ENCODE measurements at regions not wholly inside any gene's neighbourhood (a gene's known extent, or its start where the extent isn't known, plus 50 kb on each side); places are given as distances from the start of the nearest gene placed in this dataset.

DNA sequence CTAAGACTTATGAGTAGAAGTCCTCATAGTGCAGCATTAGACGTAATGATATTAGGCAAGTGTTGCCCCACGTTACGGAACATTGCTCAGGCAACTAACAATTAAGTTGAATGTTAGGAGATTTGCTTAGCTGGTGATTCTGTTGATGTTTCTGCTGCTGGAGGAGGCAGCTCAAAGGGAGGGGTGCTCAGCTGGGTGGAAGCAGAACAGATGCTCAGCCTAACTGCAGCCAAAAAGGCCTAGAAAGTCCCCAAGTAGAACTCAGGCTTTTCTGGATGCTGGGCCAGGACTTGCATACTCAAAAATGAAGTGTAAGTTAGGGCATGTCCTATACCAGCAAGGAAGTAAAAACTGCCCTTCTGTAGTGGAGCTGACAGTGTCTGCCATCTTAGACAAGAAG, 201.4 kb downstream of the ADRA2A start (continued):
- TF ChIP-seq, protein P1, sequence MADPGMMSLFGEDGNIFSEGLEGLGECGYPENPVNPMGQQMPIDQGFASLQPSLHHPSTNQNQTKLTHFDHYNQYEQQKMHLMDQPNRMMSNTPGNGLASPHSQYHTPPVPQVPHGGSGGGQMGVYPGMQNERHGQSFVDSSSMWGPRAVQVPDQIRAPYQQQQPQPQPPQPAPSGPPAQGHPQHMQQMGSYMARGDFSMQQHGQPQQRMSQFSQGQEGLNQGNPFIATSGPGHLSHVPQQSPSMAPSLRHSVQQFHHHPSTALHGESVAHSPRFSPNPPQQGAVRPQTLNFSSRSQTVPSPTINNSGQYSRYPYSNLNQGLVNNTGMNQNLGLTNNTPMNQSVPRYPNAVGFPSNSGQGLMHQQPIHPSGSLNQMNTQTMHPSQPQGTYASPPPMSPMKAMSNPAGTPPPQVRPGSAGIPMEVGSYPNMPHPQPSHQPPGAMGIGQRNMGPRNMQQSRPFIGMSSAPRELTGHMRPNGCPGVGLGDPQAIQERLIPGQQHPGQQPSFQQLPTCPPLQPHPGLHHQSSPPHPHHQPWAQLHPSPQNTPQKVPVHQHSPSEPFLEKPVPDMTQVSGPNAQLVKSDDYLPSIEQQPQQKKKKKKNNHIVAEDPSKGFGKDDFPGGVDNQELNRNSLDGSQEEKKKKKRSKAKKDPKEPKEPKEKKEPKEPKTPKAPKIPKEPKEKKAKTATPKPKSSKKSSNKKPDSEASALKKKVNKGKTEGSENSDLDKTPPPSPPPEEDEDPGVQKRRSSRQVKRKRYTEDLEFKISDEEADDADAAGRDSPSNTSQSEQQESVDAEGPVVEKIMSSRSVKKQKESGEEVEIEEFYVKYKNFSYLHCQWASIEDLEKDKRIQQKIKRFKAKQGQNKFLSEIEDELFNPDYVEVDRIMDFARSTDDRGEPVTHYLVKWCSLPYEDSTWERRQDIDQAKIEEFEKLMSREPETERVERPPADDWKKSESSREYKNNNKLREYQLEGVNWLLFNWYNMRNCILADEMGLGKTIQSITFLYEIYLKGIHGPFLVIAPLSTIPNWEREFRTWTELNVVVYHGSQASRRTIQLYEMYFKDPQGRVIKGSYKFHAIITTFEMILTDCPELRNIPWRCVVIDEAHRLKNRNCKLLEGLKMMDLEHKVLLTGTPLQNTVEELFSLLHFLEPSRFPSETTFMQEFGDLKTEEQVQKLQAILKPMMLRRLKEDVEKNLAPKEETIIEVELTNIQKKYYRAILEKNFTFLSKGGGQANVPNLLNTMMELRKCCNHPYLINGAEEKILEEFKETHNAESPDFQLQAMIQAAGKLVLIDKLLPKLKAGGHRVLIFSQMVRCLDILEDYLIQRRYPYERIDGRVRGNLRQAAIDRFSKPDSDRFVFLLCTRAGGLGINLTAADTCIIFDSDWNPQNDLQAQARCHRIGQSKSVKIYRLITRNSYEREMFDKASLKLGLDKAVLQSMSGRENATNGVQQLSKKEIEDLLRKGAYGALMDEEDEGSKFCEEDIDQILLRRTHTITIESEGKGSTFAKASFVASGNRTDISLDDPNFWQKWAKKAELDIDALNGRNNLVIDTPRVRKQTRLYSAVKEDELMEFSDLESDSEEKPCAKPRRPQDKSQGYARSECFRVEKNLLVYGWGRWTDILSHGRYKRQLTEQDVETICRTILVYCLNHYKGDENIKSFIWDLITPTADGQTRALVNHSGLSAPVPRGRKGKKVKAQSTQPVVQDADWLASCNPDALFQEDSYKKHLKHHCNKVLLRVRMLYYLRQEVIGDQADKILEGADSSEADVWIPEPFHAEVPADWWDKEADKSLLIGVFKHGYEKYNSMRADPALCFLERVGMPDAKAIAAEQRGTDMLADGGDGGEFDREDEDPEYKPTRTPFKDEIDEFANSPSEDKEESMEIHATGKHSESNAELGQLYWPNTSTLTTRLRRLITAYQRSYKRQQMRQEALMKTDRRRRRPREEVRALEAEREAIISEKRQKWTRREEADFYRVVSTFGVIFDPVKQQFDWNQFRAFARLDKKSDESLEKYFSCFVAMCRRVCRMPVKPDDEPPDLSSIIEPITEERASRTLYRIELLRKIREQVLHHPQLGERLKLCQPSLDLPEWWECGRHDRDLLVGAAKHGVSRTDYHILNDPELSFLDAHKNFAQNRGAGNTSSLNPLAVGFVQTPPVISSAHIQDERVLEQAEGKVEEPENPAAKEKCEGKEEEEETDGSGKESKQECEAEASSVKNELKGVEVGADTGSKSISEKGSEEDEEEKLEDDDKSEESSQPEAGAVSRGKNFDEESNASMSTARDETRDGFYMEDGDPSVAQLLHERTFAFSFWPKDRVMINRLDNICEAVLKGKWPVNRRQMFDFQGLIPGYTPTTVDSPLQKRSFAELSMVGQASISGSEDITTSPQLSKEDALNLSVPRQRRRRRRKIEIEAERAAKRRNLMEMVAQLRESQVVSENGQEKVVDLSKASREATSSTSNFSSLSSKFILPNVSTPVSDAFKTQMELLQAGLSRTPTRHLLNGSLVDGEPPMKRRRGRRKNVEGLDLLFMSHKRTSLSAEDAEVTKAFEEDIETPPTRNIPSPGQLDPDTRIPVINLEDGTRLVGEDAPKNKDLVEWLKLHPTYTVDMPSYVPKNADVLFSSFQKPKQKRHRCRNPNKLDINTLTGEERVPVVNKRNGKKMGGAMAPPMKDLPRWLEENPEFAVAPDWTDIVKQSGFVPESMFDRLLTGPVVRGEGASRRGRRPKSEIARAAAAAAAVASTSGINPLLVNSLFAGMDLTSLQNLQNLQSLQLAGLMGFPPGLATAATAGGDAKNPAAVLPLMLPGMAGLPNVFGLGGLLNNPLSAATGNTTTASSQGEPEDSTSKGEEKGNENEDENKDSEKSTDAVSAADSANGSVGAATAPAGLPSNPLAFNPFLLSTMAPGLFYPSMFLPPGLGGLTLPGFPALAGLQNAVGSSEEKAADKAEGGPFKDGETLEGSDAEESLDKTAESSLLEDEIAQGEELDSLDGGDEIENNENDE (IDR thresholded peaks at IDR 0.05; ENCODE audit: insufficient replicate concordance, low read length), result no peak
- TF ChIP-seq TBP (IDR thresholded peaks at IDR 0.05; ENCODE audit: low read depth, low read length) (no peak), TAF1 (IDR thresholded peaks at IDR 0.05; ENCODE audit: low read depth, low read length) (no peak), CEBPB (IDR thresholded peaks at IDR 0.05; ENCODE audit: low read depth, low read length) (no peak), CHD1 (IDR thresholded peaks at IDR 0.05; ENCODE audit: low read depth, low read length) (no peak), CREB1 (IDR thresholded peaks at IDR 0.05) (no peak), RBBP5 (IDR thresholded peaks at IDR 0.05; ENCODE audit: borderline replicate concordance, low read depth, low read length) (no peak), SIX5 (IDR thresholded peaks at IDR 0.05; ENCODE audit: low read depth, low read length) (no peak)

All from H1 (cell line).